DMS 273 (cell line): ENCODE measurements at regions not wholly inside any gene's neighbourhood (a gene's known extent, or its start where the extent isn't known, plus 50 kb on each side); places are given as distances from the start of the nearest gene placed in this dataset.

ENCODE experiments used
- DNase-seq: peaks from one replicate; lab custom pipeline; 2025; ENCODE audit not compliant: unreplicated experiment; lab: John Stamatoyannopoulos, UW

DNA sequence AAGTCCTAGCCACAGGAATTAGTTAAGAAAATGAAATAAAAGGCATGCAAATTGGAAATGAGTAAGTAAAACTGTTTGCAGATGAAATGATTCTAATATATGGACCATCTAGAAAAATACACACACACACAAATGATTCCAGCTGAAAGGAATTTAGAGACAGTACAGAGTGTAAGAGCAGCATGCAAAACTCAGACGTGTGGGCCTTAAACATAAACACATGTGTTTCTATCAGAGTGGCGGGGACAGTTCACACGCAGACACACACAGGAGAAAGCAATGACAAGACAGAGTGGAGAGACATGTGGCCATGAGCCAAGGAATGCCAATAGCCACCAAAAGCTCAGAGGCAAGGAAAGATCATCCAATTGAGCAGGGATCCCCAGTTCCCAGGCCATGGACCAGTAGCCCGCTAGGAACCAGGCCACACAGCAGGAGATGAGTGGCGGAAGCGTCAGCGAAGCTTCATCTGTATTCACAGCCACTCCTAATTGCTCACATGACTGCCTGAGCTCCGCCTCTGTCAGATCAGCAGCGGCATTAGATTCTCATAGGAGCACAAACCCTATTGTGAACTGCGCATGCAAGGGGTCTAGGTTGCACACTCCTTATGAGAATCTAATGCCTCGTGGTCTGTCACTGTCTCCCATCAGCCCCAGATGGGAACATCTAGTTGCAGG lies 155.4 kb downstream of the ARL4C start:
- no peak for DNase-seq

- DNase-seq, result no peak
Observed at GRCh38 chr2:234339501-234339900, 157.4 kb downstream of the ARL4C start.

DNA sequence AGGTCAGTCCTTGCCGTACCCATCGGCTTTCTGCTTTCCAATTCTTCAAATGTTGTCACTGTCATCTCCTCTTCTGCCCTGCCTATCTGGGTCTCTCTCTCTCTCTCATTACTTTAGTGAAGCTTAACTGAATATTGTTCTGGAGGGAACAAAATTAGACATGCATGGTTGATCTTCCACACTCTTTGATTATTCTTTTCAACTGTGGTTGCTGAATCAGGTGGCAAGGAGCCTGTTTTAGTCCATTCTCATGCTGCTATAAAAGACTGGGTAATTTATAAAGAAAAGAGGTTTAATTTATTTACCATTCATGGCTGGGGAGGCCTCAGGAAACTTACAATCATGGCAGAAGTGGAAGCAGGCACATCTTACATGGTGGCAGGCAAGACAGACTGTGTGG lies 157.9 kb downstream of the ARL4C start:
- DNase-seq, result no peak

GRCh38 chr2:234335661-234336228 lies 161.1 kb downstream of the ARL4C start:
- DNase-seq, result peak; percentile 89

DNA sequence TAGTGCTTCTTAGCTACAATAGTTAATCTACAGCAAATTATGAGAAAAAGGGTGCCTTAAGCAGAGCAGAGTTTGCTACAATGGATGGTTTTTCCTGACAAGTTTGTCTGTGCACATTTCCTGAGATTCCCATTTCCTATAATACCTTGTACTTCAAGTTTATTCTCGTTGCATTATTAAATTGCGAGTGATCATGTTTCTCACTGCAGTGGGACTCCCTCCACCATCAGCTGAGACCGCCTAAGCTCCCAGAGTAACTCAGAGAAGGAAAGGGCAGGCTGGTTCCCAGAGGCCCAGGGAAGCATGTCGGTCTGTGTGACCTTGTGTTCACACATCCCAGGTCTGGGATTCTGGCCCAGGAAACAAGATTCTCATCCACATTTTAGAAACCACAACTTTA lies 162.1 kb downstream of the ARL4C start:
- peak; percentile 35 for DNase-seq

DNA sequence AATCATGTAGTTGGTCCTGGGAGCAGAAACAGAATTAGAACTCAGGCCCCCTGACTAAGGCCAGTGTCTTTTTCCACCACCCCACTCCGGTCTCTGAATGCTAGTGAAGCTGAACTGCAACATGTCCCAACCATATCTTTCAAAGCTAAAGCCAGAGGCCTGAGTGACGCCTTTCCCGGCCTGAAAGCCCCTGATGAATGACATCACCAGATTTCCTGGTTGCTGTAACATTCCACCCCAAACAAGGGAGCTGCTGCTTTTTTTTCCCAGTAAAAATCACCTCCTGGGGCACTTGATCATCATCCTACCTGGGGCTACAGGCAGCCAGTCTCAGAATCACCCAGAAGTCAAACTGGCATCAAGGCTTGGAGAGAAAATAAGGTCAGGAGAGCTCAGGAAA lies 162.7 kb downstream of the ARL4C start:
- peak; percentile 18 for DNase-seq

- DNase-seq, result no peak
Observed at GRCh38 chr2:234333168-234334130, 163.4 kb downstream of the ARL4C start.

DNA sequence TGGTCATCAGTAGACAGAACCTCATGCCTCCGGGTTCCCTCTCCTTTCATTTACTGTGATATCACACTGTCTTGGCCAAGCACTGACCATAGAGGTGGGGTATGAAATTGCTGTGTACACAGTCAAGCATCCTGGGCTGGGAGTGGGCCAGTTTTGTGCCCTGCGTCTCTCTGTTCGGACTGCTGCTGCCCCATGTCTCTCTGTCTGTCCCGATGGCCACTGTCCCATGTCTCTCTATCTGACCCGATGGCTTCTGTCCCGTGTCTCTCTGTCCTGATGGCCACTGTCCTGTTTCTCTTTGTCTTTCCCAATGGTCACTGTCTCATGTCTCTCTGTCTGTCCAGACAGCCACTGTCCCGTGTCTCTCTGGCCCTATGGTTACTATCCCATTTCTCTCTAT lies 164.9 kb downstream of the ARL4C start:
- DNase-seq, result no peak

DNA sequence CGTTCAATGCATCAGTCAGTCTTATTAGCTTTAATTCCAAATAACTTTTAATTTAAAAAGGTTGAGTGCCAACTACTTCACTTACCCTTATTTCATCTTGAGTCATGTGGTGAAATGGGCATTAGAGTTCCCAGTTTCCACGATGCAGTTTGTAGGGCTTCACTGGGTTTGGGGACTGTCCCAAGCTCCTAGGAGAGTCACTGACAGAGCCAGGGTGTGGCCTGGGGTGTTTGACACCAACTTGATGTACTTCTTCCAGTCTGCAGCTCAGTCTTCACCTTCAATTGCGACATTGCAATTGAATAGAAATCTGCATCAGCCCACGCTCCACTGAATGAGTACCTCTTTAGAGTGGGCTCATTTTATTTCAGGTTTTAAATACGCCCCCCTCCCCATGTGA lies 165.3 kb downstream of the ARL4C start:
- DNase-seq, result no peak

- no peak for DNase-seq
Observed at GRCh38 chr2:234330902-234331301, 166.0 kb downstream of the ARL4C start.

DNA sequence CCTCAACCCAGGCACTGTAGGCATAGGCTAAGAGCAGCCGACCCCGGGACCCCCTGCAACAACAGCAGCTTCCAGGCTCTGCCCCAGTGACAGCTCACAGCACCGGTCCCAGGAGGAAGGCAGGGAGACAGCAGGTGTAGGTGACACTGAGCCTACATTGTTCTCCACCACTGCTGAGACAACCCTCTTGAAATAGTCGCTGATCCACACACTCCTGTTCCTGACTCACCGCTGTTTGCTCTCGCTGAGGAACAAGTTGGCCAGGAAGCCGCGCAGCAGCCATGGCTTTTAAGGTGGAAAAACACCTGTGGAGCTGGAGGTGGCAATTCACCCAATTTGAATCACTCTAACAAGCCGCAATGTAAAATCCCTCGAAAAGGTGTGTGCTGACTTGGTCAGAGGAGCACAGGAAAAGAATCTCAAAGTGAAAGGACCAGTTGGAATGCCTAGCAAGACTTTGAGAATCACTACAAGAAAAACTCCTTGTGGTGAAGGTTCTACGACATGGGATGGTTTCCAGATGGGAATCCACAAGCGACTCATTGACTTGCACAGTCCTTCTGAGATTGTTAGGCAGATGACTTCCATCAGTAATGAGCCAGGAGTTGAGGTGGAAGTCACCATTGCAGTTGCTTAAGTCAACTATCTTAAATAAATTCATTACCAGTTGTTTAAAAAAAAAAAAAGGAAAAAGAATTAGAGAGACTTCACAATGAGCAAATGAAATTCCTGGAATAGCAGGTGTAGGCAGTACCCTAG lies 167.5 kb downstream of the ARL4C start:
- no peak for DNase-seq

DNA sequence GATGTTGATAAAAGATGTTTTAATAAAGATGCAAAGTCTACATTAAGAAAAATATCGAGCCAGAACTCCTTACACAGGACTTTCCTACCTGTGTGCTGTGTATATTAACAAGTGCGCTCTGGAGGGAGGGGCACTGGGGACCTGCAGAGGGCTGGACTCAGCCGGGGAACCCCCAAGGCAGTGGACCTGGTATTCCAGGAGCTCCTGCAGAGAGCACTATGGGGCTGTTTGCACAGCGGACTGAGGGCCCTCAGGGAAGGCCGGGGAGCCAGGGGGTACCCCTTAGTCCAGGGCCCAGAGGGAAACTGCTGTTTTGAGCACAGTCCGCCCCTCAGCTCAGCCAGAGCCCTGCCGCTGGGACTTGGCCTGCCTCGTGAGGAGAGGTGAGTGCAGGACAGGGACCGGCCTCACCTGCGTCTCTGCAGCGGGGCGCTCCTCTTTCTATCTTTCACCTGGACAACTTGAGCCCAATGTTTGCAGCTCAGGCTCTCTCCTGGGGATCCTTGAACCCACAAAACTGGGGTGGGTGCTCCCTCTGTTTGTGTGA lies 168.4 kb downstream of the ARL4C start:
- DNase-seq, result no peak

GRCh38 chr2:234326694-234327093 lies 170.2 kb downstream of the ARL4C start:
- DNase-seq, result no peak

GRCh38 chr2:234324116-234324515 lies 172.8 kb downstream of the ARL4C start:
- DNase-seq, result no peak

DNA sequence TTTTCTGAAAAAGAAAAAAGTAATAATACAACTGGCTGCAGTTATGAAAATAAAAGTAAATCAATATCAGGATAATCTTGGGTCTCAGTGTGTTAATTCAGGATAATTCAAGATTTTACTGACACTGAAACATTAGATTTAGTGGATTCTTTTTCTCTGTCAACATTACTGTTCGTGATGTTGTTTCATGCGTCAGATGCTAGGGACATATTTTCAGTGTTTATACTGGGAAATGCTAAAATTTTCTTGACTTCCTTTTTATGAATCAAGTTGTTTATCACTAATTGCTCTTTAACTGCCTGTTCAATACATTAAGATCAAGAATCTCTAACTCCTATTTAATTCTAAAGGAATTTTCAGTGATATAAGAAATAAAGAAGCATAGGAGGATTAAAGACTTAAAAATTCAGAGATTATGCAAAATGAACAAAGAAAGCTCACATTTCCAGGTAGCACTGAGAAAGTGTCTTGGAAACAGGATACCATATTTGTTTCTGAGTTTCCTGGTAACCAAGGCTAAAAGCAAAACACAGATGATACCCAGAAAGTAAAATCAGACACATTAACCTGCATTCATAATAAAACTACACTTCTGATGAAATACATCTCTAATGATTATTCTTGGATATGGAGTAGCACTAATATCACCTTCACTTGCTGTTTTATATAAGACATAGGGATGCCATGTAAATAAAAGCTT lies 174.0 kb downstream of the ARL4C start:
- no peak for DNase-seq

GRCh38 chr2:234320066-234320465 lies 176.8 kb downstream of the ARL4C start:
- DNase-seq, result peak; percentile 13

DNA sequence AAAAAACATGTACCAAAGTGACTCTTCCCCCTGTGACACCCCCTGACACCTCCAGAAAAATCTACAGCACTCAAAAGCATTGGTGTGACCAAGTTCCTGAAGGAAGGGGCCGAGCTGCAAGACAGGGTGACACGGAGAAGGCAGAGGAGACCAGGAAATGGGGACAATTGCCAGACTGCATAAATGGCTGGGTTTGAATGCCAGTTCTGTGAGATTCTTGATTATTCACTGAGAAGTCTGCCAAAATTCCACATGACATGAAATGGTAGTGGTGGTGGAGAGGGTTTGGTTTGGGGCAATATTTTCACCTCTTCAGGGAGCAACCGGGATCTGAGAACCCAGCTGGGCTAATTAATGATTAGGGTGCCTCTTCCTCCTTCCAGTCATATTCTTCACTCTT lies 178.5 kb downstream of the ARL4C start:
- DNase-seq, result no peak

GRCh38 chr2:234313558-234313957 lies 183.3 kb downstream of the ARL4C start:
- DNase-seq, result no peak

DNA sequence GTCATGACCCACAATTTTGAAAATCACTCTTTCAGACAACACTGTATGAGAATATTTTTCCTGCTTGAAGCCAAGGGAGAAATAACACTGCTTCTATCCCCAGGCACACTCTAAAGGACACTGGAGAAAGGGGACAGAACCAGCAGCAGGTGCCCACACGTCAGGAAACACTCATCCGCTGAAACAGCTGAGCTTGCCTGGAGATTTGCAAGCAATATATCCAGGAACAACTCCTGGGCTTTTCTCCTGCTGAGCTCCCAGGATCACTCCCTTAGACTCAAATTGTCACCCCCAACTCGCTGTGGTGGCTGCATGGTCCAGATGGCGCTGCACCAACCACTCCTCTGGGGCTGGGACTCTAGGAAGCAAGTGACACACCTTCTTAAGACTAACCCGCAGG lies 186.7 kb downstream of the ARL4C start:
- no peak for DNase-seq

- DNase-seq, result no peak
Observed at GRCh38 chr2:234309431-234309830, 187.4 kb downstream of the ARL4C start.
